GM19035 (cell line): ENCODE measurements at regions not wholly inside any gene's neighbourhood (a gene's known extent, or its start where the extent isn't known, plus 50 kb on each side); places are given as distances from the start of the nearest gene placed in this dataset.

ENCODE experiments used
- ATAC-seq: cut with Tn5 transposase; IDR thresholded peaks from one replicate; pipeline ENCODE4 v1.9.1; 2021; ENCODE audit not compliant: unreplicated experiment

DNA sequence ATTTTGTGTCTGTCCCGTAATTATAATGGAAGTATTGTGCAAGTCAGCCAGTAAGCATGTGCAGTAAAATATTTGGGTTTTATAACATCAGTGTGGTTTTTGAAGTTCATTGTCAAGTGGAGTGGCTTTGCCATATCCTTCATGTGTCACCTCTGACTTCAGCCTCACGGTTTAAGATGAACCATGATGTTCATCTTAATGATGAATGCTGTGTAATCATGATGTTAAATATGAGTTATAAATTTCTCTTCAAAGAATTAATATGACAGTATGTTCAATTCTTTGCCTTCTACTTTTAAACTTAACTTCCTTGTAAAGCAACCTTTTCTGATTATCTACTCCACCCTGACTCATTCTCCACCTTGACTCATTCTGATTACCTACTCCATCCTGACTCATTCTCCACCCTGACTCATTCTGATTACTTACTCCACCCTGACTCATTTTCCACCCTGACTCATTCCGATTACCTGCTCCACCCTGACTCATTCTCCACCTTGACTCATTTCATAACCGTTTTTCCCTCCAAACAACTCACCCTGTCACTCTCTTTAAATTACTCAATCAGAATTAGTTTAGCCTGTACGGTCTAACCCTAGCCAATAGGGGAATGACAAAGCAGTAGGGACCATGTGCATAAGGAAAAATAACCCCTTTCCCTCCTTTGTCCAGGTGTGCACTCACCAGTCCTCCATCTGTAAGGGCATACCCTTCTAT is 50.3 kb upstream of the ANKRD10 start:
- peak; percentile 96 for ATAC-seq
